ENCODE measurements at regions not wholly inside any gene's neighbourhood (a gene's known extent, or its start where the extent isn't known, plus 50 kb on each side); places are given as distances from the start of the nearest gene placed in this dataset.

DNA sequence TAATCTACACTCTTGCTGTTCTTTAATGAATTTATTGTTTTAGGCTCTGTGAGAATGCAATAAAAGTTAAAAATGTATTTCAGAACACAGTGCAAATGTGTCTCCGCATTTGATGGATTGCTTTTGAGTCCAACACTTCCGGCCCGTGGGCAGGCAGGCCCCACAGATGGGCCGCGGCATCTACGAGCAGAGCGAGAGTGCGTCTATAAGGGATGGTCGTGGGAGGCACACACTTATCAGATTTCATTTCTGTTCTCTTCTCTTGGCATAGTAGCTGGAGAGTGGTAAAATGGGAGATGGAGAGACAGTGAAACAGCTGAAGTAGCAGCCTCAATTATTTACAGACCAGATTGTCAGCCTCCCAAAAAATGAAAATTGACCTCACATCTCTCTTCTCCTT is 134.2 kb downstream of the NAV1 start:
- Histone ChIP-seq H3K36me3 (ENCODE audit: control insufficient read depth, insufficient read depth, low read length) (no peaks in the 10 kb centered on the region), H3K9me3 (ENCODE audit: control insufficient read depth, insufficient read depth, low read depth, low read length) (no peaks in the 10 kb centered on the region), H3K4me1 (ENCODE audit: control insufficient read depth, insufficient read depth, low read length) (no peaks in the 10 kb centered on the region), H3K27ac (ENCODE audit: low read length) (no peak overlapping the region), H3K4me3 (ENCODE audit: low read depth in 2 of 2, low read length in 2 of 2) (no peak overlapping the region), H3K27me3 (ENCODE audit: control insufficient read depth, insufficient read depth, low read length) (no peaks in the 10 kb centered on the region)
- in situ Hi-C loops (cut with HindIII; ENCODE audit: low pct_unique_long_range_greater_than_20kb, low sequenced_read_pairs) (no loop called here), intact Hi-C loops (cut with micrococcal nuclease; ENCODE audit: unreplicated experiment) (no loop called here)
- no peak for TF ChIP-seq TCF7L2 (IDR thresholded peaks at IDR 0.05; ENCODE audit: low read depth, low read length)
- no peak for TF ChIP-seq CTCF (IDR thresholded peaks at IDR 0.05)
- TF ChIP-seq SIN3A (IDR thresholded peaks at IDR 0.05; ENCODE audit: borderline replicate concordance, insufficient read depth, low read depth, low read length), result no peak
- TF ChIP-seq, protein P1, sequence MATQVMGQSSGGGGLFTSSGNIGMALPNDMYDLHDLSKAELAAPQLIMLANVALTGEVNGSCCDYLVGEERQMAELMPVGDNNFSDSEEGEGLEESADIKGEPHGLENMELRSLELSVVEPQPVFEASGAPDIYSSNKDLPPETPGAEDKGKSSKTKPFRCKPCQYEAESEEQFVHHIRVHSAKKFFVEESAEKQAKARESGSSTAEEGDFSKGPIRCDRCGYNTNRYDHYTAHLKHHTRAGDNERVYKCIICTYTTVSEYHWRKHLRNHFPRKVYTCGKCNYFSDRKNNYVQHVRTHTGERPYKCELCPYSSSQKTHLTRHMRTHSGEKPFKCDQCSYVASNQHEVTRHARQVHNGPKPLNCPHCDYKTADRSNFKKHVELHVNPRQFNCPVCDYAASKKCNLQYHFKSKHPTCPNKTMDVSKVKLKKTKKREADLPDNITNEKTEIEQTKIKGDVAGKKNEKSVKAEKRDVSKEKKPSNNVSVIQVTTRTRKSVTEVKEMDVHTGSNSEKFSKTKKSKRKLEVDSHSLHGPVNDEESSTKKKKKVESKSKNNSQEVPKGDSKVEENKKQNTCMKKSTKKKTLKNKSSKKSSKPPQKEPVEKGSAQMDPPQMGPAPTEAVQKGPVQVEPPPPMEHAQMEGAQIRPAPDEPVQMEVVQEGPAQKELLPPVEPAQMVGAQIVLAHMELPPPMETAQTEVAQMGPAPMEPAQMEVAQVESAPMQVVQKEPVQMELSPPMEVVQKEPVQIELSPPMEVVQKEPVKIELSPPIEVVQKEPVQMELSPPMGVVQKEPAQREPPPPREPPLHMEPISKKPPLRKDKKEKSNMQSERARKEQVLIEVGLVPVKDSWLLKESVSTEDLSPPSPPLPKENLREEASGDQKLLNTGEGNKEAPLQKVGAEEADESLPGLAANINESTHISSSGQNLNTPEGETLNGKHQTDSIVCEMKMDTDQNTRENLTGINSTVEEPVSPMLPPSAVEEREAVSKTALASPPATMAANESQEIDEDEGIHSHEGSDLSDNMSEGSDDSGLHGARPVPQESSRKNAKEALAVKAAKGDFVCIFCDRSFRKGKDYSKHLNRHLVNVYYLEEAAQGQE (IDR thresholded peaks at IDR 0.05; ENCODE audit: insufficient read depth in 1 of 2, low read depth in 2 of 2, low read length in 1 of 2), result no peak
- TF ChIP-seq POLR2AphosphoS5 (IDR thresholded peaks at IDR 0.05; ENCODE audit: low read depth, low read length), result no peak
- POLR2A ChIA-PET, result interaction anchor here (0.6 kb wide), 2 partner anchors 36 to 52 kb away, joined by 3 read pairs; no protein-coding TSS in a partner anchor
- DNase-seq (ENCODE audit: low read depth, low spot score) (no peak), ATAC-seq (no peak)
- CTCF ChIA-PET, result no interaction called here
- BruUV-seq (replicated peaks), result no TSS peak

- H3K27ac ChIP-seq (ENCODE audit: low read length), result no peak overlapping the region
- intact Hi-C loops (cut with micrococcal nuclease; ENCODE audit: unreplicated experiment), result no loop called here
- H3K9me3 ChIP-seq (ENCODE audit: control insufficient read depth, insufficient read depth, low read depth, low read length), result no peaks in the 10 kb centered on the region
- POLR2A ChIA-PET, result no interaction called here
- no peaks in the 10 kb centered on the region for H3K36me3 ChIP-seq (ENCODE audit: control insufficient read depth, insufficient read depth, low read length)
- ATAC-seq (no peak), DNase-seq (ENCODE audit: low read depth, low spot score) (no peak)
- no peaks in the 10 kb centered on the region for H3K4me1 ChIP-seq (ENCODE audit: control insufficient read depth, insufficient read depth, low read length)
- H3K27me3 ChIP-seq (ENCODE audit: control insufficient read depth, insufficient read depth, low read length), result no peaks in the 10 kb centered on the region
- CTCF ChIA-PET, result no interaction called here
- no TSS peak for BruUV-seq (replicated peaks)
- no peak overlapping the region for H3K4me3 ChIP-seq (ENCODE audit: low read depth in 2 of 2, low read length in 2 of 2)
- no peak for TF ChIP-seq TCF7L2 (IDR thresholded peaks at IDR 0.05; ENCODE audit: low read depth, low read length)
- TF ChIP-seq POLR2AphosphoS5 (IDR thresholded peaks at IDR 0.05; ENCODE audit: low read depth, low read length), result no peak
- TF ChIP-seq, protein P1 (IDR thresholded peaks at IDR 0.05; ENCODE audit: insufficient read depth in 1 of 2, low read depth in 2 of 2, low read length in 1 of 2), result no peak
- TF ChIP-seq SIN3A (IDR thresholded peaks at IDR 0.05; ENCODE audit: borderline replicate concordance, insufficient read depth, low read depth, low read length), result no peak
- no peak for TF ChIP-seq CTCF (IDR thresholded peaks at IDR 0.05)
- in situ Hi-C loops (cut with HindIII; ENCODE audit: low pct_unique_long_range_greater_than_20kb, low sequenced_read_pairs), result no loop called here
Measured at GRCh38 chr1:201673915-201674314, 135.0 kb downstream of the NAV1 start.
